HG02885 (cell line): ENCODE measurements at regions not wholly inside any gene's neighbourhood (a gene's known extent, or its start where the extent isn't known, plus 50 kb on each side); places are given as distances from the start of the nearest gene placed in this dataset.
"Not testable (repeated sequence)": the region's sequence is repeated elsewhere in the genome, so short reads cannot be mapped to it uniquely, and the experiment has no call there.

Experiments
- ATAC-seq: cut with Tn5 transposase; IDR thresholded peaks from one replicate; pipeline ENCODE4 v1.9.1; 2021; ENCODE audit warnings: mild to moderate bottlenecking; ENCODE audit not compliant: unreplicated experiment, poor library complexity

GRCh38 chr6:145283209-145283608 is 452.1 kb downstream of the EPM2A start:
- not testable (repeated sequence) for ATAC-seq

DNA sequence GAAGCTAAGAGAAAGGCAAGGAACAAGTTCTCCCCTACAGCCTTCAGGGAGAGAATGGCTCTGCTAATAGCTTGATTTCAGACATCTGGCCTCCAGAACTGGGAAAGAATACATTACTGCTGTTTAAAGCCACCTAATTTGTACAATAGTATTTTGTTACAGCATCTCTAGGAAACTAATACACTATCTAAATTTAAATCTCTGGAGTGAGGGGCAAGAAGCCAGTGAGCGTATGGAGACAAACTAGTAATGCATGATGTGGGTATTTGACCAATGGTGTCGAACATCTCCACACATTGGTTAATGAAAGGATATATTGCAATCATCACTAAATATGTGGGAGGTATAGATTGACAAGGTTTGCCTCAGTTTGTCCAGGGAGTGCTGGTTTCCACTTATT is 451.5 kb downstream of the EPM2A start:
- ATAC-seq, result no peak

- no peak for ATAC-seq
Measured at GRCh38 chr6:145286916-145287315, 448.4 kb downstream of the EPM2A start.

GRCh38 chr6:145289573-145289972 is 445.7 kb downstream of the EPM2A start:
- no peak for ATAC-seq

DNA sequence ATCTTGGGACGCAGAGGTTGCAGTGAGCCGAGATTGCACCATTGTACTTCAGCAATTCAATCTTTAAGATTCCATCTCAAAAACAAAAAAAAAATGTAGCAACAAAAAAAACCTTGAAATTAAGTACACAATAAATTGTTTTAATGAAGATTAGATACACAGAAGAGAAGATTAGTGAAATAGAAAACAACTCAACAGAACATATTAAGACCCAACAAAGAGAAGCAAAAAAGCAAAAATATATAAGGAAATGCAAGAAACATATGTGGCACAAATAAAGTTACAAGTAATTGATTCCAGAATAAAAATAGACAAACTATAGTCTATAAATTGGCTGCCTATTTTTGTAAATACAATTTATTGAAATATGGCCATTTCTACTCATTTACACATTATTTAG is 445.2 kb downstream of the EPM2A start:
- no peak for ATAC-seq

GRCh38 chr6:145292066-145292465 is 443.3 kb downstream of the EPM2A start:
- no peak for ATAC-seq

GRCh38 chr6:145294942-145295341 is 440.4 kb downstream of the EPM2A start:
- ATAC-seq, result no peak

DNA sequence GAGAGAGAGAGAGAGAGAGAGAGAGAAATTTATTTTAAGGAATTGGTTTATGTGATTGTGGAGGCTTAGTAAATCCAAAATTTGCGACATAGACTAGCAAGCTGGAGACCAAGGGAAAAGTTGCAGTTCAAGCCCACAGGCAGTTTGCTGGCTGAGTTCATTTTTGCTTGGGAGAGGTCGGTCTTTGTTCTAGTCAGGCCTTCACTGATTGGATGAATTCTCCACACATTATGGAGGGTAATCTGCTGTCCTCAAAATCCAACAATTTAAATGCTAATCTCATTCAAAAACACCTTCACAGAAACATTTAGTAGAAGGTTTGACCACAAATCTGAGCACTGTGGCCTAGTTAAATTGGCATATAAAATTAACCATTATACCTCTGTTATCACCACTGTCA is 439.6 kb downstream of the EPM2A start:
- no peak for ATAC-seq

GRCh38 chr6:145305670-145306069 is 429.6 kb downstream of the EPM2A start:
- ATAC-seq, result no peak

DNA sequence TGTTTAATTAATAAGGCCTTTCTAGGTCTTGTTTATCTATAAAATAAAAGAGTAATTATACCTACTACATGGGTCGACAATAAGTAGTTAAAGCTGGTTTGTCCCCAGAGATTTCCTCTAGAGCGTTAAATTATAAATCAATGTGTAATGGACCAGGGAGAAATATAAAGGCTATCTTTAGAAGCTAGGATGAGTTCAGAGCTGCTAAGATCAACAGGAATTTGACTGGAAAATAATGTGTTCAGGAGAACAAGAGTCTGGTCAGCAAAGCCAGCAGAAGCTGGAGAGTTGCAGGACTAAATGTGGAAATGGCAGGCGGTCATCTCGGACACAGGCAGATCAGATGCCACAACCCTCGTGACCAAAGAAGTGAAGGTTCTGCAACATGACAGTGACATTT is 428.8 kb downstream of the EPM2A start:
- no peak for ATAC-seq

DNA sequence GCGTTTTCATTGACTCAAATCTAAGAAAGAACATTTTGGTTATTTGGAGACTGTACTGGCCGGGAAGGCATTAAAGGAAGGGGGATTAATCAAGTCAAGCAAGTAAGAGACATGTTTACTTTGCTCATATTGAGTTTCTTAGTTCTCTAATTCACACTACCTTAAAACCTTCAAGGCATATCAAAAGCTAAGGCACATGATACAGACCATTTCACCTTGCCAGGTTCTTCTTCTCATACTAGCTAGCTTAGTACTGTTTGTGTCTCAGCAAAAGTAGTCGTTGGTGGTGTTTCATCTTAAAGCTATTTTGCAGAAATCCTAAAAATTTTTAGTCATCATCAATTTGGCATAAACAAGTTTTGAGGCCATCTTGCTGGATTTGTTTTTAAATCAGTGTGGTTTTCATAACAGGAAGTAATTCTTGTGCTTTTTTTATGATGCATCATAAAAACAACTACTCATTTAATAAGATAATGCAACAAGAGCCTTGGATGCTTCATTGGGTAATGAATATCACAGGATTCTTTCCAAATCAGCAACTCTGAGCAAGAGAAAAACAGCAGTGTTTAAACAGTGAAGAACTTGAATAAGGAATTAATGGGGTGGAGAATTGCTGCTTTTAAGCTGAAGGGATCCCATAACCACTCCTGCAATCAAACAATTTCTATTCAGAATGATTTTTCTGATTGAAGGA is 425.3 kb downstream of the EPM2A start:
- no peak for ATAC-seq

GRCh38 chr6:145312481-145312880 is 422.8 kb downstream of the EPM2A start:
- no peak for ATAC-seq

DNA sequence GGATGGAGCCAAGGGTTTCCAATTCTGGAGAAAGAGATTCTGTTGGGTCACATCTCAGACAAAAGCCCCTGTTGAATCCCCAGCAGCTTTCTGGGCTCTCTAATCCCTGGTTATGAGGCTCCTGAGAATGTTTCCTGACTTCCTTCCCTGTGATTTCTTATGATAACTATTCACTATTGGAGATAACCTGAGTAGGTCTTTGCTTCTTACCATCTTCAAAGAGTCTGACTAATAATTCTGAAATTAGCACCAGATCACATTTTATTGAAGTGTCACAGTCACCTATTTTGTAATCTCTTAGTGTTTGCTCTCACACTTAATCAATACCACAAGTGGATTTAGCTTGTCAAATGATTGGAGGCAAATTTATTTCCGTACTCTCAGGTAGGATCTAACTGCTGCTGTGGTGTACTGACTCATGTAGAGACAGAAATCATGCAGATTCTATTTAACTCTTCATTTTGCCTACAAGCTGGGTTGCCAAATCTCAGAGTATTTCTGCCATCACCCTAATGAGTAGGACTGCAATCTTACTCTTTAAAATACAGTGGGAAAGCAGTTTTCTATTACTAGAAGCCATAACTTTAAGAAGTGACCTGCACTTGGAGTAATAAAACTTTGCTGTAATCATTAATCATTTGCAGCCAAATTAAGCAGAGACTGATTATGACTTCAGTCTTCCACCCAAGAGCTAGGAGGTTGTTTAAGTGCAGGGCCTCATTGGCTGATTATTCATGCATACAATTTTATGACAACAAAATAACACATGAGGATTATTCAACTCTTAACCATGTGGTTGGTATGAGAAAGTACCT is 422.1 kb downstream of the EPM2A start:
- no peak for ATAC-seq

GRCh38 chr6:145315982-145316600 is 419.2 kb downstream of the EPM2A start:
- ATAC-seq, result no peak

- ATAC-seq, result no peak
Measured at GRCh38 chr6:145318952-145319351, 416.4 kb downstream of the EPM2A start.

DNA sequence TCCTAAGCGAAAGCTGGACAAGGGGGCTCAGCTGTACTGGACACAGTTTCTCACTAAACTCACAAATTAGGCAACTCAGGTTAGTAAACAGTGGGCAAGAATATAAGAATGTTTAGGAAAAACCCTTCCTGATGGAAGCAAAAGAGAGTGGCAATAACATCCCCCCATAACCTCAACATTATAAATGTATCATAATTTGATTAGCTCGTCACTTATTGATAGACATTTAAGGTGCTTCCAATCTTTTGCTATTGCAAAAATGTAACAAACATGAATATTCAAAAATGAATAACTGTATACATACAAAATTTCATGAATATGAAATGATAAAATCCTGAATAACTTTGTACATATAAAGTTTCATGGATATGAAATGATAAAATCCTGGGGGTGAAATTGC is 415.7 kb downstream of the EPM2A start:
- no peak for ATAC-seq

- no peak for ATAC-seq
Measured at GRCh38 chr6:145323646-145324045, 411.7 kb downstream of the EPM2A start.

DNA sequence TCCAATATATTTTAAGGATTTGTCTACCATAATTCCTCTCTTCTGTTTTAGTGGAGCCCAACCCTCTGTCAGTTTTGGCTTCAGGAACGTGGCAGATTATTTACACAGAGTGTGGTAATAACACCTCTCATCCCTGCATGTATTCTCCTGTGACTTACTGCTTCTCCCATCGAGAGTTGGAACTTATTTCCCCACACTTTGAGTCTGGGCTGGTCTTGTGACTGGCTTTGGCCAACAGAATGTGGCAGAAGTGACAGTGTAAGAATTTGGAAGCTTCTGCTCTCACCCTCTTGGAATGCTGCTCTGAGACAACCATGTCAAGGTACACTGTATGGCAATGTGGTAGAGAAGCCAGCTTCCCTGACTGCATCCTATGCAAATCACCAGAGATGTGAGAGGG is 407.7 kb downstream of the EPM2A start:
- ATAC-seq, result no peak

GRCh38 chr6:145329257-145329656 is 406.1 kb downstream of the EPM2A start:
- no peak for ATAC-seq

DNA sequence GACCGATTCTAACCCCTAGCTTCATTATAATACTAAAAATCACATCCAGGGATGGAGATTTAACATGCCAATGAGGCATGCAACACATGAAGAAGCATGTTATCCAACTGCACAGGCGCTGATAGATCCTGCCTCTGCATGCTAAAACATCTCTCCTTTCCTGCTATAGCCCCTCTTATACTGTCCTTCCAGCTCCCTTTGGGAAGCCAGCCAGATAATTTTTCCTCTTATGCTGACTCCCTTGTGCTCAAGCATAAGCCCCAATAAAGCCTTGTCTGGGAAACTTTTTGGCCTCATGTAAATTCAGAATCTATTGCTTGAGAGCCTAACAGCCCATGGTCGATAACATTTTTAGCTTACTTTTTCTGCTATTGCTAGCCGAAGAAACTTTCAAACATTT is 404.3 kb downstream of the EPM2A start:
- no peak for ATAC-seq

GRCh38 chr6:145332011-145332410 is 403.3 kb downstream of the EPM2A start:
- ATAC-seq, result no peak
